ENCODE measurements at regions not wholly inside any gene's neighbourhood (a gene's known extent, or its start where the extent isn't known, plus 50 kb on each side); places are given as distances from the start of the nearest gene placed in this dataset. TPM values are rescaled to one million over a fixed set of nuclear protein-coding genes. Genes with fewer than 3 reads are reported as not detected.

- H3K27me3 ChIP-seq = no peaks in the 10 kb centered on the region
- intact Hi-C loops (cut with DNase I) = no loop called here
- 75 to 77% methylated on average over 2 of the region's 2 CpGs for WGBS, 2 donors
Measured at GRCh38 chr4:117984366-117984680, 50.0 kb upstream of the NDST3 start.

More at GRCh38 chr4:117984366-117984680, 50.0 kb upstream of the NDST3 start:
- H3K36me3 ChIP-seq = no peaks in the 10 kb centered on the region
- H3K4me1 ChIP-seq = no peaks in the 10 kb centered on the region
- H3K4me3 ChIP-seq (replicated peaks in 1 of 3) = no peak overlapping the region
- TF ChIP-seq POLR2A (IDR thresholded peaks at IDR 0.05) = no peak
- no peak overlapping the region for H3K27ac ChIP-seq
- H3K9me3 ChIP-seq = no peaks in the 10 kb centered on the region
- no peak for DNase-seq

Small RNA genes lying in the stretch of these regions (small RNA-seq; reads per million reads assigned to genes)
- gene AC107399.1 = not detected
